ENCODE measurements at regions not wholly inside any gene's neighbourhood (a gene's known extent, or its start where the extent isn't known, plus 50 kb on each side); places are given as distances from the start of the nearest gene placed in this dataset.
A peak's percentile ranks its signal among the peaks of the same experiment; 100 is the strongest.
"Not testable (repeated sequence)": the region's sequence is repeated elsewhere in the genome, so short reads cannot be mapped to it uniquely, and the experiment has no call there.

GRCh38 chrX:128606357-128606756, 554.2 kb upstream of the ACTRT1 start:
- not testable (repeated sequence) for DNase-seq

- DNase-seq = no peak
These were observed 549.5 kb upstream of the ACTRT1 start for GRCh38 chrX:128601706-128602105.

DNA sequence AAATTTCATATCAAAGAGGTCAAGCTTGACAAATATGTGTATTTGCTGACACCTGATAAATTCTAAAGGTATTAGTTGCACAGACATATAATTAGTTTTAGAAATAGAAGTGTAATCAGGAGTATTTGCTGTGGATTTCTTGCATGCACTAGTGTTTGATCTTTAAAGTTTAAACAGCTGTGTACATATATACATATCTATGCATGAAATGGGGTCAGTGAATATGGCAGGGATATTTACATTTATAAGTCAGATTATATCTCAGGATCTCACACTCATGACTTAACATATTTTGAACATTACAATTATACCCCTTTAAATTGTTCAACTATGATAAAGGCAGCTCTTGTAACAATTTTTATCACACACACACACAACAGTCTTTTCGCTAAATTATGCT, 547.4 kb upstream of the ACTRT1 start:
- DNase-seq = no peak

DNA sequence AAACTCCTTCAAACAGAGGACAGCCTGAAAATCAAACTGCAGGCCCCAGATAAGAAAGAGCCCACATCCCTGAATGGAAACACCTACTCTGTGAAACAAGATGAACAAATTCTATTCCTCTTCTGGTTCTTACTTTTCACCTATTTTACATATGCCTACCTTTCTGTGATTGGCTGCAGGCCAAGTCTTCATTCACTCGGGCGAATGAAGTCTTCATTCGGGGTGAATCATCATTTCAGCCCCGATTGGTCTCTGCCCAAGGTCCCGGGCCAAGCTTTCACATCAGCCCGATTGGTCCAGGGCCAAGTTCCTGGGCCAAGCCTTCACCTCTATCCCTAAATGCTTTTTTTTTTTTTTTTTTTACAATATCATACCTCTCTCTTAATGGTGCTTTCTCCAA, 529.8 kb upstream of the ACTRT1 start:
- DNase-seq = no peak

DNA sequence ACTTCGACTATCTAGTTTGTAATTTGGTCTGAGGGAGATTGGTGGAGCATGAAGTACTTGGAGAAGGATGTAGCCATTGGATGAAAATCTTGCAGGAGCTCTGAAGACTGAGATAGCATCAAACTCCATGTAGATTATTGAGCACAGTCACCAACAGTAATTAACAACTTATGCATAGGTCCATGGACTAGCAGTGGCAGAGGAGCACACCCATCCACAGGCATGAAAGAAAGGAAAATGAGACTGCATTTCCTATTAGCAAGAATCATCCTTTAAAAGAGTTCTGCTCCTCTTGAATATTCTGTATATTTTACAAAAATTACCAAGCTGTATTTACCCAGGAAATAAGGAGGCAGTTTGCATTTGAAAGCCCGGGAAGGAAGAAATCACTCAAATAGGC, 529.4 kb upstream of the ACTRT1 start:
- no peak for DNase-seq

GRCh38 chrX:128543114-128543513, 490.9 kb upstream of the ACTRT1 start:
- no peak for DNase-seq

DNA sequence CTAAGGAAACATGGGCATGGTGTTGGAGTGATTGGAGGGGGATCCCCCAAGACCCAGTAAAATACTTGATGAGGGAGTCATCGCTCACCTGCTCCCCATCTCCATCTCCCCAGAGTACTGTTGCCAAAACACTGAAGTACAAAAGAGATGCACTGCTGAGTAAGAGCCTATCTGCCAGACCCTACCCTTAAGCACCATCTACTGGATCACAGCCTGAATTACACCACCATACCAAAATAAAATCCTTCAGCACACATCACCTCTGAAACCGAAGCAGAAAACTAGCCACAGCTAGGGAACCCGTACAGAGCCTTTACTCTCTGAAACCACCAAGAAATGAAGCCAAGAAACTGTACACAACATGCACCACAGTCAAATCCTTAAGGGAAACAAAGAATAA, 466.3 kb upstream of the ACTRT1 start:
- no peak for DNase-seq

DNA sequence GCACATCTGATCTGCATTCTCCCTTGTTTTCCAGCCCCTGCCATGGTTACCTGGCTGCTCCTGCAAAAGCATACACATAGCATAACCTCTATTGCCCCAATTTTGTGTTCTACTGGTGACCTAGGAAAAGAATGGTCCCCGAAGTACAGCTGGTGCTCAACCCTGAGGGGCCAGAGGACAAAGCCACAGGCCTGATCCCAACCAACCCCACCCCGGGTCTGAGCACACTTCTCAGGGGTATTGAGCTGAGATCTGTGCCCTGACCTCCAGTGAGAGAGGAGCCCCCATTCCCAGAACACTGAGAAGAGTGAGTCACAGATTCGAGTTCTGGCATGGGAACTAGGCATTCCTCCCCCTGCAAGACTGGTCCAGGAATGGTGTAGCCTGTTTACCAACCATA, 465.5 kb upstream of the ACTRT1 start:
- DNase-seq = no peak

- no peak for DNase-seq
These were observed 452.3 kb upstream of the ACTRT1 start for GRCh38 chrX:128504496-128504895.

GRCh38 chrX:128464116-128464515, 411.9 kb upstream of the ACTRT1 start:
- DNase-seq = no peak

DNA sequence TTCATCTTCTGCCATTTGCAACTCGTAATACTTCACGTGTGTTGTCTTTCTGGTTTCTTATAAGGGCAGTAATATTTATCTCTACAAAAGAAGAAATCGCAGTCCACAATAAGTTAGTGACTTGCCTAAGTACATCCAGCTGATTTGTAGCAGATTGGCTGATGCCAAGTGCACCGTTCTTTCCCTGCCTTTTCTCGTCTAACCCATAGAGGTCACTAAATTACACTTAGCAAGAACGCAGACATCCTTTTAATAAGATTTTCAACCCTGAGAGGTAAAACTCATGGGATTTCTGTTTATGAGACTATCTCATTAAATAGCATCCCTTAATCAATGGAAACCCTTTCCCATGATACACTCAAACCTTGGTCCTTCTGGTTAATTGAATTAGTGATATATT, 408.6 kb upstream of the ACTRT1 start:
- no peak for DNase-seq

GRCh38 chrX:128458888-128459287, 406.7 kb upstream of the ACTRT1 start:
- DNase-seq = no peak

GRCh38 chrX:128457674-128458073, 405.5 kb upstream of the ACTRT1 start:
- DNase-seq = no peak

GRCh38 chrX:128439159-128439558, 387.0 kb upstream of the ACTRT1 start:
- no peak for DNase-seq

DNA sequence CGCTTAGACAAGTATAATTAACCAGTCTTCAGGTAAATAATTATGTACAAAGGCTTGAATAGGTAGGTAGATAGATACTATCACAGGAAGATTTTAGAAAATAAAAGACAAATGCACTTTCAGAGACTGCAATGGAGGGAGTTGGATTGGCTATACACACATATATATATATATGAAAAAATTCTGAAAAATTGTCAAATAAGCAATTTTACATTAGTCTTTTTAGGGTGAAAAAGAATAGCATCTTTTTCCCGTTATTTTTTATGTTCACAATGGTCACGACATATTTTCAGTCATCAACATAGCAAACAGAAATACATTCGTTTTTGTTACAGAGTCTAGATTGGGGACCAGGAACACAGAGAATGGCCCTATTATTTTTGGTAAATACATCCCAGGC, 385.9 kb upstream of the ACTRT1 start:
- DNase-seq = no peak

DNA sequence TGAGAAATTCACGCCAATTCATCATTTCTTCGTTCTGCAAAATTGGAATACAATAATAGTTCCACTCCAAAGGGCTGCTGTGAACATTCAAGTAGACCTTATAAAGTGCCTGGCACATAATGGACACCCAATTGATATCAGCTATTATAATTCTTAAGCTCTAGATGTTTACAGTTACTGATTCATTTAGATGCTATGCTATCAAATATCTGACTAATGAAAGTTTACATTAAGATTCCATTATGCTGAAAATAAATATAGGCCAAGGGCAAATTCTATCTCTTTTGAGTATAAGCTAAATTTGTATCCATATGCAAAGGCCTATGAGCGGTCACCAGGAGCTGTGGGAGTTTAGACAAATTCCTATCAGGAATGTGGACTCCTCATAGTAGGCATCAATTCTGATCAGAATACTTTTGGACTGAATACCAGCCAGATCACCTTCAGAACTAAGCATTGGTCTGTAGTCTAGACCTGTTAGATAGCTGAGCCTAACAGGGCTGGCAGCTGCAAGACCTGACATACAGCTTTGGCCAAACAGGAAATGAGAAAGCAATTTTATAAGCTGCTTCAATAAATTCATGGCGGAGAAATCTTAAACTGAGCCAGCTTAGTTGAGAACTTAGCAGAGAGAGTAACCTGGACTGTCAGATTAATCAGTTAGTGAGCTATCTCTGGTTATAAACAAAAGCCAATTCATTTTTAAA, 384.3 kb upstream of the ACTRT1 start:
- no peak for DNase-seq

DNA sequence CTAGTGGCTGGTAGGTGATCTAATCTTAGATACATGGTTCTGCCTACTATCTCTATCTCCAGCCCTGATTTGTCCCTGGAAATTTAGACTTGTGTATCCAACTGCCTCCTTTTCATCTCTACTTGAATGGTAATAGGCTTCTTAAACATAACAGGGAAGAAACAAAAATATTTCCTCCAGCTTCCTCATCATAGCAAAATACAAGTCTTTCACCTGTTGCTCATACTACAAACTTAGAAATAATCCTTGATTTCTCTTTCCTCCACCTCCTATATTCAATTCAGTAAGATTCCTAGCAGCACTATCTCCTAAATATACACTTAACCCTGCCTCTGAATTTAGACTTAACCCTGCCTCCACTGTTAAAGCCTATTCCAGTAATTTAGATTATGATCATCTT, 373.3 kb upstream of the ACTRT1 start:
- no peak for DNase-seq

DNA sequence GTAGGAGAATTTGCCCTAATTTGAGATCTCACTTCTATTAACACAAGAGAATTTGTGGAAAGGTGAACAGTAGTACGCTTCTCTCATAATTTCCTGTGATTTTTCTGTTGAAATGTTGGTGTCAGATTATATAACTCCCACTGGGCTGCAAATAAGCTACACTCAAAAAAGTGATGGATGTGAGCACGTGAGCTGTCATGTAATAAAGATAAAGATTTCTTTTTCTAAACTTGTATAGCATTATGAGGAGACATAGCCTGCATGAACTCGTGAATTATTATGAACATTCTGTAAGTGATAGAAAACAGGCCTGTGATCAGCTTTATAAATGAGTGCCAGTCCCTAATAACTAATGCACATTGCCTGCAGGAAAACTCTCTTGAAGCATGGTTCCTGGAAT, 356.6 kb upstream of the ACTRT1 start:
- DNase-seq = no peak

DNA sequence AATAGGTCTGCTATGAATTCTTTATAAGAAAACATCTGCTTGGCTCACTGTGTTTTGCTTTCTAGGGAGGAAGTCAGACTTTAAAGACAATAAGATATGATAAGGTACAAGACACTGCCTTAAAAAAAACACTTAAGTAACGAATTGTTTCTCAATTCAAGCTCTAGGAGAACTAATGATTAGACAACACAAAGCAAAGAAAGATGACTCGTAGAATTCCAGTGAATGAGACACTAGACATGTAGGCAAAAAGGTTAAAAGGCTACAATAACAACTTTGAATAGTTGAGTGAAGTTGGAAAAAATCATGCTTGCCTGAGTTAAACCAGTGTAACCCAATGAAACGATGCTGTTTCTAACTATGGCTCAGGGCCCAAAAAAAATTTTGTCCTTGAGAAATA, 344.4 kb upstream of the ACTRT1 start:
- DNase-seq = no peak

DNA sequence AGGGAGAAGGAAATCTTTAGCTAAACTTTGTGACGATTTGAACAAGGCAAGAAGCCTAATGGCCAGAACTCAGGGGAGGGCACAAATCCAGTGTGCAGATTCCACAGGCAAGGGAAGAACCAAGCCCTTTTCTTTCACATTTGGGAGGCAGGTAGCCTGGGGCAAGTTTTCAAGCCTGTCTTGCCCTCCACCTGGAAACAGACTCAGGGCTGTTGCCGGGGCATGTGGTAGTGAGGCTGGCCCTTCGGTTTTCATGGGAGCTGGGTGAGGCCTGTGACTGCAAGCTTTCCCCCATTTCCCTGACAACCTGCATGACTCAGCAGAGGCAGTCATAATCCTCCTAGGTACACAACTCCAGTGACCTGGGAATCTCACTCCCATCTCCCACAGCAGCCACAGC, 331.6 kb upstream of the ACTRT1 start:
- not testable (repeated sequence) for DNase-seq

- DNase-seq = no peak
These were observed 313.3 kb upstream of the ACTRT1 start for GRCh38 chrX:128365492-128365891.

GRCh38 chrX:128335671-128336070, 283.5 kb upstream of the ACTRT1 start:
- peak; percentile 4 for DNase-seq

- DNase-seq = no peak
These were observed 282.6 kb upstream of the ACTRT1 start for GRCh38 chrX:128334821-128335220.

DNA sequence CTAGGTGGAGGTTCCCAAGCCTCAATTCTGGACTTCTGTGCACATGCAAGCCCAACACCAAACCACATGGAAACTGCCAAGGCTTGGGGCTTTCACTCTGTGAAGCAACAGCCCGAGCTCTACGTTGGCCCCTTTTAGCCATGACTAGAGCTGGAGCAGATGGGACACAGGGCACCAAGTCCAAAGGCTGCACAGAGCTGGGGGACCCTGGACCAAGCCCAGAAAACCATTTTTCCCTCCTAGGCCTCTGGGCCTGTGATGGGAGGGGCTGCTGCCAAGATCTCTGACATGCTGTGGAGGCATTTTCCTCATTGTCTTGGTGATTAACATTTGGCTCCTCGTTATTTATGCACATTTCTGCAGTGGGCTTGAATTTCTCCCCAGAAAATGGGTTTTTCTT, 258.7 kb upstream of the ACTRT1 start:
- DNase-seq = no peak

- DNase-seq = no peak
These were observed 257.1 kb upstream of the ACTRT1 start for GRCh38 chrX:128309311-128309710.
